SKM-1 (cell line): ENCODE measurements at regions not wholly inside any gene's neighbourhood (a gene's known extent, or its start where the extent isn't known, plus 50 kb on each side); places are given as distances from the start of the nearest gene placed in this dataset.

Experiments
- DNase-seq: peaks from one replicate; lab custom pipeline; 2025; ENCODE audit not compliant: unreplicated experiment; lab: John Stamatoyannopoulos, UW

- no peak for DNase-seq
Observed at GRCh38 chr4:151917145-151917734, 156.4 kb upstream of the GATB start.

GRCh38 chr4:151912632-151913031 lies 151.8 kb upstream of the GATB start:
- DNase-seq = no peak

- no peak for DNase-seq
Observed at GRCh38 chr4:151911970-151912369, 151.2 kb upstream of the GATB start.

GRCh38 chr4:151908734-151909497 lies 148.1 kb upstream of the GATB start:
- DNase-seq = no peak

- DNase-seq = no peak
Observed at GRCh38 chr4:151908201-151908600, 147.4 kb upstream of the GATB start.

- no peak for DNase-seq
Observed at GRCh38 chr4:151906438-151906837, 145.6 kb upstream of the GATB start.

- DNase-seq = peak; percentile 47
Observed at GRCh38 chr4:151905197-151905596, 144.4 kb upstream of the GATB start.

- DNase-seq = no peak
Observed at GRCh38 chr4:151901631-151902030, 140.8 kb upstream of the GATB start.

- DNase-seq = no peak
Observed at GRCh38 chr4:151896880-151897279, 136.1 kb upstream of the GATB start.

GRCh38 chr4:151895671-151896070 lies 134.9 kb upstream of the GATB start:
- DNase-seq = no peak

- no peak for DNase-seq
Observed at GRCh38 chr4:151894246-151894645, 133.4 kb upstream of the GATB start.

- DNase-seq = no peak
Observed at GRCh38 chr4:151888367-151888866, 127.6 kb upstream of the GATB start.

- no peak for DNase-seq
Observed at GRCh38 chr4:151887816-151888180, 127.0 kb upstream of the GATB start.

GRCh38 chr4:151887031-151887815 lies 126.4 kb upstream of the GATB start:
- peak; percentile 74 for DNase-seq

- no peak for DNase-seq
Observed at GRCh38 chr4:151885123-151885522, 124.3 kb upstream of the GATB start.

GRCh38 chr4:151883747-151884146 lies 122.9 kb upstream of the GATB start:
- DNase-seq = no peak

GRCh38 chr4:151882072-151882803 lies 121.4 kb upstream of the GATB start:
- no peak for DNase-seq

- DNase-seq = no peak
Observed at GRCh38 chr4:151879705-151880445, 119.1 kb upstream of the GATB start.

- DNase-seq = no peak
Observed at GRCh38 chr4:151876381-151876988, 115.7 kb upstream of the GATB start.

GRCh38 chr4:151874328-151874727 lies 113.5 kb upstream of the GATB start:
- DNase-seq = no peak
